ENCODE measurements at regions not wholly inside any gene's neighbourhood (a gene's known extent, or its start where the extent isn't known, plus 50 kb on each side); places are given as distances from the start of the nearest gene placed in this dataset.

DNA sequence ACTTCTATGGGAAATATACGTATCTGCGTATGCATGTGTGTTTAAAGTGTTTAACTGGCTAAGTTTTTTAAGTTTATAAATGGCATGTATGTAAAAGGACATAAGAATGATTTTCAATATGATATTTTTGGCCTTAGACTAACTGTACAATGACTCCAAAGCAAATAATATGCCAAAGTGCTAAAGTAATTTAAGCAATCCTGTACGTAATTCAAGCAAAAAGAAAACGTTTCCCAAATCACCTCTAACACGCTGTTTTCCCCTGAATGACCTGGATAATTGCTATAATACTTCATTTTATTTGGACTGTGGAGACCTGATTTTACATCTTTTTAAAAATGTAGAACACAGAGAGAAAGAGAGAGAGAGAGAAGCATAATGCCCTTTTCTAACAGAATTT is 183.0 kb upstream of the HAND2 start:
- no peak for TF ChIP-seq HDGF (IDR thresholded peaks at IDR 0.05; ENCODE audit: borderline replicate concordance)
- TF ChIP-seq ARNT (IDR thresholded peaks at IDR 0.05) = no peak
- no peak for TF ChIP-seq CTBP1 (IDR thresholded peaks at IDR 0.05; ENCODE audit: borderline replicate concordance)
- TF ChIP-seq L3MBTL2 (conservative IDR thresholded peaks at IDR 0.05) = no peak
- TF ChIP-seq ZNF384 (IDR thresholded peaks at IDR 0.05) = no peak
- no peak for TF ChIP-seq FOXM1 (IDR thresholded peaks at IDR 0.05; ENCODE audit: borderline replicate concordance)
- no peak for TF ChIP-seq FOXA1 (IDR thresholded peaks at IDR 0.05)
- no peak for TF ChIP-seq LEF1 (IDR thresholded peaks at IDR 0.05; ENCODE audit: borderline replicate concordance)
- TF ChIP-seq BHLHE40 (IDR thresholded peaks at IDR 0.05; ENCODE audit: borderline replicate concordance) = no peak
- TF ChIP-seq FOXK2 (IDR thresholded peaks at IDR 0.05) = no peak
- POLR2A ChIA-PET = no interaction called here
- no peak for DNase-seq (ENCODE audit: extremely low spot score)
- CTCF ChIA-PET = no interaction called here

DNA sequence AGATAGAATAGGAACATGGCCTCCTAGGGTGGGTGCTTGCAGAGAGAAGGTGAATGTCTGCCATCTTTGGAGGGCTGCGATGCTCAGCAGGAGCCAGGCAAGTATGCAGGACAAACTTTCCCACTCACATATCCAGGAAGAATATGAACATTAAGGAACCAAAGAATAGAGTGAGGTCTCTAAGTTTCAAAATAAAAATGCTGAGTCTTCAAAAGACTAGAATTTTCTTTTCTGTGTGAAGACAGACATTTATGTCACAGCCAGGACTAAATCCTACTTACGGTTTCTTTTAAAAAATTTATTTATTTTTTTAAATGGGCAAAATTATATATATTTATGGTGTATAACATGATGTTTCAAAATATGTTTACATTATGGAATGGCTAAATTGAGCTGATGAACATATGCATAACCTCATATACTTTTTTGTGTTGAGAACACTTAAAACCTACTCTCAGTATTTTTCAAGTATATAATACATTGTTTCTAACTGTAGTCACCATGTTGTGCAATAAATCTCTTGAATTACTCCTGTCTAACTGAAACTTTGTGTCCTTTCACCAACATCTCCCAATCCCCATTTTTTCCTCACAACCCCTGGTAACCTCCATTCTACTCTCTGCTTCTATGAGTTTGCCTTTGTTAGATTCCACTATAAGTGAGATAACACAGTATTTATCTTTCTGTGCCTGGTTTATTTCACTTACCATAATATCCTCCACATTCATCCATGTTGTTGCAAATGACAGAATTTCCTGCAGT is 177.8 kb upstream of the HAND2 start:
- no peak for TF ChIP-seq NFRKB (IDR thresholded peaks at IDR 0.05)
- no peak for TF ChIP-seq SP1 (IDR thresholded peaks at IDR 0.05)
- ChIA-PET POLR2A (no interaction called here), CTCF (no interaction called here)
- no peak for DNase-seq (ENCODE audit: extremely low spot score)

DNA sequence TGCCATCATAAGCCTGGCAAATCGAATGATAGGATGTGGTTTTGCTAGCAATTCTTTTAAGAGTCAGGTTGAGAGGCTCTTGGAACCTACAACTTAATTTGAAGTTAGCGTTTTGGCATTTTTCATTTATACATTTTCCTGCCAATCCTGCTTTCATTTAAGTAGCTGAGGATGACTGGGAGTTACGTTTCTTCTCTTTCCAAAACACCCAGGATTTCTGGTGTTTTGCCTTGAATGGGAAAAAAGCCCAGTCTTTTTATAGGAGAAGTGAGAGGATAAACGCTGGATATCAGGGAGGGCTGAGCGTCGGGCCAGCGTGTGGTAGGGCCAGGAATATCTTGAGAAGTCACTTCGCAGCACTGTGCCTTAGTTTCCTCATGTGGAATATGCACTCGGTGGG is 174.2 kb upstream of the HAND2 start:
- CTCF ChIA-PET = no interaction called here
- no peak for TF ChIP-seq FOXK2 (IDR thresholded peaks at IDR 0.05)
- TF ChIP-seq ZNF384 (IDR thresholded peaks at IDR 0.05) = no peak
- TF ChIP-seq TARDBP (IDR thresholded peaks at IDR 0.05) = no peak
- no peak for TF ChIP-seq FOXA1 (IDR thresholded peaks at IDR 0.05)
- TF ChIP-seq FOXM1 (IDR thresholded peaks at IDR 0.05; ENCODE audit: borderline replicate concordance) = no peak
- TF ChIP-seq BHLHE40 (IDR thresholded peaks at IDR 0.05; ENCODE audit: borderline replicate concordance) = no peak
- no peak for TF ChIP-seq SUZ12 (IDR thresholded peaks at IDR 0.05)
- TF ChIP-seq HDGF (IDR thresholded peaks at IDR 0.05; ENCODE audit: borderline replicate concordance) = no peak
- no peak for TF ChIP-seq ARNT (IDR thresholded peaks at IDR 0.05)
- no peak for TF ChIP-seq L3MBTL2 (conservative IDR thresholded peaks at IDR 0.05)
- no peak for TF ChIP-seq CTBP1 (IDR thresholded peaks at IDR 0.05; ENCODE audit: borderline replicate concordance)
- POLR2A ChIA-PET = no interaction called here
- DNase-seq (ENCODE audit: extremely low spot score) = no peak

DNA sequence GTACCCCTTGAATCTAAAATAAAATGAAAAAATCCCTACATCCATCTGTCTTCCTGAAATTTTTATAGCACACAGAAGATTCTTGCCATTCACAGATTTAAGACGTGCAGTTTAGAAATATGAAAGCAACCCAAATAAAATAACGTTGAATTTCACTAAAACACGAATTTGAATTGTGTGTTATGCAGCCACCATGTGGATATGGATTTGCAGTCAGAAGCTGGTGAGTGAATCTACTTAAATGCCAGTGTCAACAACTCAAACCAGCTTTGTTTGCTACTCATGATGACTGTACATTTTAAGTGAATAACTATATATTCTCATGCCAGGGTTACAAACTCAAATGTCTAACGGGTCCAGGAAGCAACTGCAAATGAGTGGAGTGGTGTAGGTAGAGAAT is 173.0 kb upstream of the HAND2 start:
- ChIA-PET POLR2A (no interaction called here), CTCF (no interaction called here)
- no peak for DNase-seq (ENCODE audit: extremely low spot score)
- TF ChIP-seq TARDBP (IDR thresholded peaks at IDR 0.05) = no peak
- TF ChIP-seq ZNF384 (IDR thresholded peaks at IDR 0.05) = no peak
- no peak for TF ChIP-seq FOXM1 (IDR thresholded peaks at IDR 0.05; ENCODE audit: borderline replicate concordance)
- no peak for TF ChIP-seq FOXK2 (IDR thresholded peaks at IDR 0.05)
- no peak for TF ChIP-seq ELF4 (IDR thresholded peaks at IDR 0.05)
- no peak for TF ChIP-seq FOXA1 (IDR thresholded peaks at IDR 0.05)
- TF ChIP-seq ARNT (IDR thresholded peaks at IDR 0.05) = no peak
- no peak for TF ChIP-seq HDGF (IDR thresholded peaks at IDR 0.05; ENCODE audit: borderline replicate concordance)
- no peak for TF ChIP-seq NFRKB (IDR thresholded peaks at IDR 0.05)

DNA sequence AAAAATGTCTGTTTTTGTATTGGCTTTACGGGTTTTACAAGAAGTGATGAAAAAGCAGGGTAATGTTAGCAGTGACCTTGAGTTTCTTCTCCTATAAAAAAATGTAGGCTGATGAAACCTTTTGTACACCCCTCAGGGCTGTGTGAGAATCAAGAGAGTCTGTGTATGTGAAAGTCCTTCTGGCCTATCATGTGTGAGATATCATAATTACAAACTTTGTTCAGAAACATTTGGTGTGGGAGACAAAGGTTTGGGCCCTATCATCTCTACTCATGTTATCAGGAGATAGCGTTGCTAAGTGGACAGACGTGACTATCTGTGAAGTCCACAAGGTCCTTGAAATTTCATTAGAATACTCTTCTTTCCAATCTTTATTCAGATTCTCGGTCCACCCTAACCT is 170.6 kb upstream of the HAND2 start:
- no peak for DNase-seq (ENCODE audit: extremely low spot score)
- POLR2A ChIA-PET = no interaction called here
- no peak for TF ChIP-seq ZNF384 (IDR thresholded peaks at IDR 0.05)
- no peak for TF ChIP-seq ARNT (IDR thresholded peaks at IDR 0.05)
- no peak for TF ChIP-seq SP1 (IDR thresholded peaks at IDR 0.05)
- no peak for TF ChIP-seq ELF4 (IDR thresholded peaks at IDR 0.05)
- TF ChIP-seq NFRKB (IDR thresholded peaks at IDR 0.05) = no peak
- no peak for TF ChIP-seq LEF1 (IDR thresholded peaks at IDR 0.05; ENCODE audit: borderline replicate concordance)
- TF ChIP-seq, protein P1, sequence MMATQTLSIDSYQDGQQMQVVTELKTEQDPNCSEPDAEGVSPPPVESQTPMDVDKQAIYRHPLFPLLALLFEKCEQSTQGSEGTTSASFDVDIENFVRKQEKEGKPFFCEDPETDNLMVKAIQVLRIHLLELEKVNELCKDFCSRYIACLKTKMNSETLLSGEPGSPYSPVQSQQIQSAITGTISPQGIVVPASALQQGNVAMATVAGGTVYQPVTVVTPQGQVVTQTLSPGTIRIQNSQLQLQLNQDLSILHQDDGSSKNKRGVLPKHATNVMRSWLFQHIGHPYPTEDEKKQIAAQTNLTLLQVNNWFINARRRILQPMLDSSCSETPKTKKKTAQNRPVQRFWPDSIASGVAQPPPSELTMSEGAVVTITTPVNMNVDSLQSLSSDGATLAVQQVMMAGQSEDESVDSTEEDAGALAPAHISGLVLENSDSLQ (IDR thresholded peaks at IDR 0.05) = no peak
- no peak for TF ChIP-seq L3MBTL2 (conservative IDR thresholded peaks at IDR 0.05)
- no peak for TF ChIP-seq FOXA1 (IDR thresholded peaks at IDR 0.05)
- CTCF ChIA-PET = no interaction called here

DNA sequence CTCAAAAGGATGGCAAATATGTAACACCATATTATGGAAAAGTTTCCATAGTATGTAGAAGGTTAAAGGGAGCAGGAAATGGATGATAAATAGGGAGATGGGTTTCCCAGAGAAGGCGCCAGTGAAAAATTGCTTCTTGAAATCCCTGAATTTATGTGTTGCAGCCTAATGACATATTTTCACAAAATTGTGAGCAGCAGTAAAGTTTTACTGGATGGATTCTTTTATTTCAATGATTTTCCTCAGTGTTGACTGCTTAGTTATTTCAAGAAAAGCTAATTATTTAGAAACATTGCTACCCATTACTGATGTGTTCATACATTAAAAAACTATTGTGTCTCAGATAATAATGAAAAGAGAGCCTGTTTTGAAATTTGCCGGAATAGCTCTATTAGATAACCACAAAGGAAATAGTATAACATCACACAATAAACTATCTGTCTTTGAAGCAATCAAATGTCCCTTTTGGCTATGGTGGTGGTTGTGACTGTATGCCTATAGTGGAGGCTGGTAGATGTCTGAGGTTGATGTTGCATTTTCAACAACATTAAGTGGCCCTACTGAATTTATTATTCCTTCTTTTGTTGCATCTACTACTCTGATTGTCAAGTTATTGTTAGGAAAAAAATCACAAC is 169.9 kb upstream of the HAND2 start:
- no peak for TF ChIP-seq SP1 (IDR thresholded peaks at IDR 0.05)
- TF ChIP-seq NFRKB (IDR thresholded peaks at IDR 0.05) = no peak
- TF ChIP-seq SUZ12 (IDR thresholded peaks at IDR 0.05) = no peak
- no peak for TF ChIP-seq HDGF (IDR thresholded peaks at IDR 0.05; ENCODE audit: borderline replicate concordance)
- no peak for TF ChIP-seq LEF1 (IDR thresholded peaks at IDR 0.05; ENCODE audit: borderline replicate concordance)
- TF ChIP-seq ELF4 (IDR thresholded peaks at IDR 0.05) = no peak
- TF ChIP-seq BHLHE40 (IDR thresholded peaks at IDR 0.05; ENCODE audit: borderline replicate concordance) = no peak
- TF ChIP-seq ZNF384 (IDR thresholded peaks at IDR 0.05) = no peak
- TF ChIP-seq TARDBP (IDR thresholded peaks at IDR 0.05) = no peak
- no peak for TF ChIP-seq CTBP1 (IDR thresholded peaks at IDR 0.05; ENCODE audit: borderline replicate concordance)
- TF ChIP-seq FOXA1 (IDR thresholded peaks at IDR 0.05) = no peak
- TF ChIP-seq, protein P1 (IDR thresholded peaks at IDR 0.05) = no peak
- TF ChIP-seq ARNT (IDR thresholded peaks at IDR 0.05) = no peak
- TF ChIP-seq L3MBTL2 (conservative IDR thresholded peaks at IDR 0.05) = no peak
- ChIA-PET CTCF (no interaction called here), POLR2A (no interaction called here)
- no peak for DNase-seq (ENCODE audit: extremely low spot score)

Data from HEK293T (cell line).